H9 (cell line): ENCODE measurements at regions not wholly inside any gene's neighbourhood (a gene's known extent, or its start where the extent isn't known, plus 50 kb on each side); places are given as distances from the start of the nearest gene placed in this dataset.

ENCODE experiments used
- DNase-seq: peaks from one replicate; pipeline ENCODE4 v3.0.0-alpha.2; 2017
- H2AFZ ChIP-seq: one replicate; pipeline ENCODE4 v1.6.1; 2013; ENCODE audit warnings: mild to moderate bottlenecking, low read length, control low read depth, moderate library complexity
- H2AK5ac ChIP-seq: 2 replicates; pipeline ENCODE4 v1.6.1; 2013; ENCODE audit warnings: low read length, control low read depth, mixed read lengths; ENCODE audit not compliant: insufficient read length
- H2BK120ac ChIP-seq: one replicate; pipeline ENCODE4 v1.6.1; 2013; ENCODE audit warnings: low read depth, mild to moderate bottlenecking, low read length, control low read depth, inconsistent platforms; ENCODE audit not compliant: poor library complexity, severe bottlenecking
- H2BK12ac ChIP-seq: 2 replicates; pipeline ENCODE4 v1.6.1; 2013; ENCODE audit warnings: low read length, control low read depth, mixed read lengths, low read depth; ENCODE audit not compliant: insufficient read length
- H2BK15ac ChIP-seq: 2 replicates; pipeline ENCODE4 v1.6.1; 2013; ENCODE audit warnings: low read depth, low read length, control low read depth
- H2BK20ac ChIP-seq: one replicate; pipeline ENCODE4 v1.6.1; 2013; ENCODE audit warnings: low read depth, mild to moderate bottlenecking, low read length, control low read depth, inconsistent platforms; ENCODE audit not compliant: poor library complexity, severe bottlenecking
- H2BK5ac ChIP-seq: 2 replicates; pipeline ENCODE4 v1.6.1; 2013; ENCODE audit warnings: low read length, control low read depth, mixed read lengths; ENCODE audit not compliant: insufficient read length
- H3K14ac ChIP-seq: 2 replicates; pipeline ENCODE4 v1.6.1; 2013; ENCODE audit warnings: low read length, control low read depth; ENCODE audit not compliant: insufficient read depth
- H3K18ac ChIP-seq: 2 replicates; pipeline ENCODE4 v1.6.1; 2013; ENCODE audit warnings: low read depth, mild to moderate bottlenecking, mixed read lengths, low read length, control low read depth; ENCODE audit not compliant: insufficient read length
- H3K23ac ChIP-seq: 2 replicates; pipeline ENCODE4 v1.6.1; 2013; ENCODE audit warnings: low read length, control low read depth, mixed read lengths, low read depth; ENCODE audit not compliant: insufficient read length
- H3K23me2 ChIP-seq: 2 replicates; pipeline ENCODE4 v1.6.1; 2013; ENCODE audit warnings: low read depth, mild to moderate bottlenecking, mixed read lengths, low read length, control low read depth; ENCODE audit not compliant: insufficient read length, poor library complexity, severe bottlenecking
- H3K27ac ChIP-seq: 2 replicates; pipeline ENCODE4 v1.5.1; 2013; ENCODE audit warnings: low read length, control low read depth, mixed read lengths, low read depth; ENCODE audit not compliant: insufficient read length
- H3K27me3 ChIP-seq: 2 replicates; pipeline ENCODE4 v1.6.1; 2013; ENCODE audit warnings: low read length, control low read depth, inconsistent platforms; ENCODE audit not compliant: insufficient read depth
- H3K4ac ChIP-seq: 2 replicates; pipeline ENCODE4 v1.6.1; 2013; ENCODE audit warnings: low read depth, mild to moderate bottlenecking, control low read depth, inconsistent platforms, low read length, moderate library complexity
- H3K4me1 ChIP-seq: 2 replicates; pipeline ENCODE4 v1.6.1; 2013; ENCODE audit warnings: low read length, control low read depth, inconsistent platforms; ENCODE audit not compliant: insufficient read depth
- H3K4me2 ChIP-seq: 2 replicates; pipeline ENCODE4 v1.6.1; 2013; ENCODE audit warnings: low read length, control low read depth, mixed read lengths; ENCODE audit not compliant: insufficient read length, insufficient read depth
- H3K56ac ChIP-seq: 2 replicates; pipeline ENCODE4 v1.6.1; 2013; ENCODE audit warnings: low read depth, mild to moderate bottlenecking, mixed read lengths, low read length, control low read depth; ENCODE audit not compliant: insufficient read length
- H3K79me1 ChIP-seq: 2 replicates; pipeline ENCODE4 v1.6.1; 2013; ENCODE audit warnings: low read depth, mild to moderate bottlenecking, moderate library complexity, low read length, control low read depth, inconsistent platforms; ENCODE audit not compliant: insufficient read depth, poor library complexity, severe bottlenecking
- H3K79me2 ChIP-seq: 2 replicates; pipeline ENCODE4 v1.6.1; 2013; ENCODE audit warnings: low read length, control low read depth, inconsistent platforms; ENCODE audit not compliant: insufficient read depth
- H3K9ac ChIP-seq: 2 replicates; pipeline ENCODE4 v1.6.1; 2013; ENCODE audit warnings: low read length, control low read depth, mixed read lengths; ENCODE audit not compliant: insufficient read length; ENCODE audit errors: extremely low read depth
- H3K9me3 ChIP-seq: one replicate; pipeline ENCODE4 v1.6.1; 2013; ENCODE audit warnings: low read depth, low read length, inconsistent platforms; ENCODE audit not compliant: control insufficient read depth
- H3T11ph ChIP-seq: one replicate; pipeline ENCODE4 v1.6.1; 2013; ENCODE audit warnings: mild to moderate bottlenecking, low read length, control low read depth, inconsistent platforms
- H4K20me1 ChIP-seq: one replicate; pipeline ENCODE4 v1.6.1; 2013; ENCODE audit not compliant: control insufficient read depth, insufficient read length, insufficient read depth
- H4K5ac ChIP-seq: 2 replicates; pipeline ENCODE4 v1.6.1; 2013; ENCODE audit warnings: low read depth, mild to moderate bottlenecking, mixed read lengths, low read length, control low read depth; ENCODE audit not compliant: insufficient read length
- H4K8ac ChIP-seq: replicated peaks from 2 replicates; pipeline ENCODE4 v1.6.1; 2013; ENCODE audit warnings: low read length, control low read depth, mixed read lengths, low read depth; ENCODE audit not compliant: insufficient read length
- H4K91ac ChIP-seq: 2 replicates; pipeline ENCODE4 v1.6.1; 2013; ENCODE audit warnings: low read depth, mild to moderate bottlenecking, moderate library complexity, mixed read lengths, low read length, control low read depth; ENCODE audit not compliant: insufficient read length
- H3K27ac Mint-ChIP-seq, 3 experiments: 2 replicates in 2 of 3; 3 replicates in 1 of 3; pipeline ENCODE4 v1.8.0; 2020 to 2021; ENCODE audit warnings: mixed read lengths in 3 of 3, mild to moderate bottlenecking in 1 of 3, moderate library complexity in 1 of 3
- H3K27me3 Mint-ChIP-seq: 2 replicates; pipeline ENCODE4 v1.8.0; 2021; ENCODE audit warnings: low read depth, mild to moderate bottlenecking, moderate library complexity, mixed read lengths
- H3K36me3 Mint-ChIP-seq, 3 experiments: 2 replicates in 2 of 3; 3 replicates in 1 of 3; pipeline ENCODE4 v1.8.0; 2020 to 2021; ENCODE audit warnings: low read depth in 3 of 3, mixed read lengths in 3 of 3; ENCODE audit not compliant: insufficient read depth in 1 of 3
- H3K4me1 Mint-ChIP-seq, 2 experiments: 2 replicates each; pipeline ENCODE4 v1.8.0; 2020; ENCODE audit warnings: mixed read lengths in 2 of 2
- H3K4me3 Mint-ChIP-seq, 2 experiments: 2 replicates in 1 of 2; 3 replicates in 1 of 2; pipeline ENCODE4 v1.8.0; 2020 to 2021; ENCODE audit warnings: mild to moderate bottlenecking in 2 of 2, mixed read lengths in 2 of 2, moderate library complexity in 1 of 2
- H3K9me3 Mint-ChIP-seq, 2 experiments: 2 replicates in 1 of 2; 3 replicates in 1 of 2; pipeline ENCODE4 v1.8.0; 2020; ENCODE audit warnings: mild to moderate bottlenecking in 2 of 2, mixed read lengths in 2 of 2, moderate library complexity in 1 of 2
- CTCF ChIP-seq: fragments of 200-600 bp; sonication (generic); conservative IDR thresholded peaks from 3 replicates; pipeline ENCODE4 v1.8.0; 2021; ENCODE audit warnings: antibody characterized with exemption, mild to moderate bottlenecking
- WGBS: extraction: QIAGEN DNeasy Blood & Tissue Kit; methylation state at CpG from one replicate; pipeline ENCODE4 v1.1.7; 2013; ENCODE audit warnings: missing lambda C conversion rate, low lambda C conversion rate, mixed read lengths; ENCODE audit not compliant: insufficient read length; ENCODE audit errors: extremely low coverage; 5-methylcytosine and 5-hydroxymethylcytosine counted together

GRCh38 chr2:15841776-15842560, 98.4 kb upstream of the MYCN start:
- H3K4me1 ChIP-seq = no peaks in the 10 kb centered on the region
- no peak overlapping the region for H4K8ac ChIP-seq
- H3K27me3 ChIP-seq = no peaks in the 10 kb centered on the region
- H4K5ac ChIP-seq = no peak overlapping the region
- no peak overlapping the region for H3K27ac ChIP-seq
- TF ChIP-seq CTCF = no peak
- no peaks in the 10 kb centered on the region for H3K23me2 ChIP-seq
- H3K79me1 ChIP-seq = no peaks in the 10 kb centered on the region
- WGBS = no CpG with 5 or more reads among the region's 12 CpGs
- H3K79me2 ChIP-seq = no peaks in the 10 kb centered on the region
- H2BK20ac ChIP-seq = no peak overlapping the region
- Mint-ChIP-seq H3K4me1 (peaks cover 0 to 10% of the 10 kb centered on the region in 2 experiments; a peak in 3 of 4 replicates), H3K9me3 (no peaks in the 10 kb centered on the region; a peak in 1 of 5 replicates), H3K27me3 (peaks cover 2% of the 10 kb centered on the region; the same call in 1 of the 2 replicates), H3K36me3 (no peaks in the 10 kb centered on the region; a peak in 1 of 7 replicates), H3K4me3 (no peak overlapping the region), H3K27ac (peak overlapping the region in 1 of 3 experiments; percentile 60; a peak in 1 of 7 replicates)
- no peak for DNase-seq
- H2BK120ac ChIP-seq = no peak overlapping the region
- no peak overlapping the region for H4K91ac ChIP-seq
- H4K20me1 ChIP-seq = no peaks in the 10 kb centered on the region
- no peak overlapping the region for H3K9ac ChIP-seq
- H3K4ac ChIP-seq = no peak overlapping the region
- no peaks in the 10 kb centered on the region for H3K9me3 ChIP-seq
- no peak overlapping the region for H3K56ac ChIP-seq
- H3K14ac ChIP-seq = no peak overlapping the region
- no peak overlapping the region for H3K23ac ChIP-seq
- H2BK12ac ChIP-seq = no peak overlapping the region
- no peak overlapping the region for H2BK5ac ChIP-seq
- H3K4me2 ChIP-seq = no peak overlapping the region
- no peak overlapping the region for H3K18ac ChIP-seq
- no peak overlapping the region for H2AK5ac ChIP-seq
- H2AFZ ChIP-seq = no peak overlapping the region
- no peak overlapping the region for H2BK15ac ChIP-seq
- no peak overlapping the region for H3T11ph ChIP-seq
